GM12878 (cell line): ENCODE measurements at regions not wholly inside any gene's neighbourhood (a gene's known extent, or its start where the extent isn't known, plus 50 kb on each side); places are given as distances from the start of the nearest gene placed in this dataset.

Experiments
- FOXM1 ChIP-seq: IDR thresholded peaks from 2 replicates; pipeline ENCODE4 v1.6.1; 2012; ENCODE audit warnings: low read depth, mild to moderate bottlenecking, inconsistent platforms, low read length, moderate library complexity
- SUPT20H ChIP-seq: IDR thresholded peaks from 2 replicates; pipeline ENCODE4 v1.6.1; 2011; ENCODE audit warnings: low read depth, mild to moderate bottlenecking, low read length, moderate library complexity, borderline replicate concordance; ENCODE audit not compliant: control insufficient read depth
- TBL1XR1 ChIP-seq: IDR thresholded peaks from 2 replicates; pipeline ENCODE4 v1.6.1; 2012; ENCODE audit warnings: low read depth, low read length, improper control_type of control experiment
- TF ChIP-seq, protein P1 (sequence below): fragments of 450-650 bp; IDR thresholded peaks from 2 replicates; pipeline ENCODE4 v1.6.1; 2017; ENCODE audit warnings: mild to moderate bottlenecking, moderate library complexity
- TF ChIP-seq, protein P2 (sequence below): fragments of 450-650 bp; IDR thresholded peaks from 2 replicates; pipeline ENCODE4 v1.6.1; 2016; ENCODE audit warnings: mild to moderate bottlenecking, moderate library complexity, borderline replicate concordance

DNA sequence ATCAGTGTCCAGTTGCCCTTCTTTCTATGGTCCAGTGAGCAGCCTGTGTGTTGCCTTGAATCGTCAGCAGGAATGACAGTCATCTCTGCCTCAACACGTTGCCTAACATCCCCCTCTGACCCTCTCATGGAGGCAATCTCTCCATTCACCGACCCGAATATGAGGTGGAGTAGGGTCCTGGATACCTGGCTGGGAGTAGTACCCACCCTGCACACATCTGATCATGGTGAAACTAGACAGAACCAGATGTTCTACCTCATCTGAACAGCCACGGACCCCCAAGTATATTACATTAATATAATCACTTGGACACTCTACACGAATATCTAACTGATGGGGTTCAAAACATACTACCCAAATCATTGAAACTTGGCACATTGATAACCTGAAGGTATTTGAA, 77.0 kb upstream of the COL21A1 start (continued):
- TF ChIP-seq, protein P1, sequence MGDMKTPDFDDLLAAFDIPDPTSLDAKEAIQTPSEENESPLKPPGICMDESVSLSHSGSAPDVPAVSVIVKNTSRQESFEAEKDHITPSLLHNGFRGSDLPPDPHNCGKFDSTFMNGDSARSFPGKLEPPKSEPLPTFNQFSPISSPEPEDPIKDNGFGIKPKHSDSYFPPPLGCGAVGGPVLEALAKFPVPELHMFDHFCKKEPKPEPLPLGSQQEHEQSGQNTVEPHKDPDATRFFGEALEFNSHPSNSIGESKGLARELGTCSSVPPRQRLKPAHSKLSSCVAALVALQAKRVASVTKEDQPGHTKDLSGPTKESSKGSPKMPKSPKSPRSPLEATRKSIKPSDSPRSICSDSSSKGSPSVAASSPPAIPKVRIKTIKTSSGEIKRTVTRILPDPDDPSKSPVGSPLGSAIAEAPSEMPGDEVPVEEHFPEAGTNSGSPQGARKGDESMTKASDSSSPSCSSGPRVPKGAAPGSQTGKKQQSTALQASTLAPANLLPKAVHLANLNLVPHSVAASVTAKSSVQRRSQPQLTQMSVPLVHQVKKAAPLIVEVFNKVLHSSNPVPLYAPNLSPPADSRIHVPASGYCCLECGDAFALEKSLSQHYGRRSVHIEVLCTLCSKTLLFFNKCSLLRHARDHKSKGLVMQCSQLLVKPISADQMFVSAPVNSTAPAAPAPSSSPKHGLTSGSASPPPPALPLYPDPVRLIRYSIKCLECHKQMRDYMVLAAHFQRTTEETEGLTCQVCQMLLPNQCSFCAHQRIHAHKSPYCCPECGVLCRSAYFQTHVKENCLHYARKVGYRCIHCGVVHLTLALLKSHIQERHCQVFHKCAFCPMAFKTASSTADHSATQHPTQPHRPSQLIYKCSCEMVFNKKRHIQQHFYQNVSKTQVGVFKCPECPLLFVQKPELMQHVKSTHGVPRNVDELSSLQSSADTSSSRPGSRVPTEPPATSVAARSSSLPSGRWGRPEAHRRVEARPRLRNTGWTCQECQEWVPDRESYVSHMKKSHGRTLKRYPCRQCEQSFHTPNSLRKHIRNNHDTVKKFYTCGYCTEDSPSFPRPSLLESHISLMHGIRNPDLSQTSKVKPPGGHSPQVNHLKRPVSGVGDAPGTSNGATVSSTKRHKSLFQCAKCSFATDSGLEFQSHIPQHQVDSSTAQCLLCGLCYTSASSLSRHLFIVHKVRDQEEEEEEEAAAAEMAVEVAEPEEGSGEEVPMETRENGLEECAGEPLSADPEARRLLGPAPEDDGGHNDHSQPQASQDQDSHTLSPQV = no peak
- TF ChIP-seq SUPT20H (no peak), TBL1XR1 (no peak), FOXM1 (no peak)
- TF ChIP-seq, protein P2, sequence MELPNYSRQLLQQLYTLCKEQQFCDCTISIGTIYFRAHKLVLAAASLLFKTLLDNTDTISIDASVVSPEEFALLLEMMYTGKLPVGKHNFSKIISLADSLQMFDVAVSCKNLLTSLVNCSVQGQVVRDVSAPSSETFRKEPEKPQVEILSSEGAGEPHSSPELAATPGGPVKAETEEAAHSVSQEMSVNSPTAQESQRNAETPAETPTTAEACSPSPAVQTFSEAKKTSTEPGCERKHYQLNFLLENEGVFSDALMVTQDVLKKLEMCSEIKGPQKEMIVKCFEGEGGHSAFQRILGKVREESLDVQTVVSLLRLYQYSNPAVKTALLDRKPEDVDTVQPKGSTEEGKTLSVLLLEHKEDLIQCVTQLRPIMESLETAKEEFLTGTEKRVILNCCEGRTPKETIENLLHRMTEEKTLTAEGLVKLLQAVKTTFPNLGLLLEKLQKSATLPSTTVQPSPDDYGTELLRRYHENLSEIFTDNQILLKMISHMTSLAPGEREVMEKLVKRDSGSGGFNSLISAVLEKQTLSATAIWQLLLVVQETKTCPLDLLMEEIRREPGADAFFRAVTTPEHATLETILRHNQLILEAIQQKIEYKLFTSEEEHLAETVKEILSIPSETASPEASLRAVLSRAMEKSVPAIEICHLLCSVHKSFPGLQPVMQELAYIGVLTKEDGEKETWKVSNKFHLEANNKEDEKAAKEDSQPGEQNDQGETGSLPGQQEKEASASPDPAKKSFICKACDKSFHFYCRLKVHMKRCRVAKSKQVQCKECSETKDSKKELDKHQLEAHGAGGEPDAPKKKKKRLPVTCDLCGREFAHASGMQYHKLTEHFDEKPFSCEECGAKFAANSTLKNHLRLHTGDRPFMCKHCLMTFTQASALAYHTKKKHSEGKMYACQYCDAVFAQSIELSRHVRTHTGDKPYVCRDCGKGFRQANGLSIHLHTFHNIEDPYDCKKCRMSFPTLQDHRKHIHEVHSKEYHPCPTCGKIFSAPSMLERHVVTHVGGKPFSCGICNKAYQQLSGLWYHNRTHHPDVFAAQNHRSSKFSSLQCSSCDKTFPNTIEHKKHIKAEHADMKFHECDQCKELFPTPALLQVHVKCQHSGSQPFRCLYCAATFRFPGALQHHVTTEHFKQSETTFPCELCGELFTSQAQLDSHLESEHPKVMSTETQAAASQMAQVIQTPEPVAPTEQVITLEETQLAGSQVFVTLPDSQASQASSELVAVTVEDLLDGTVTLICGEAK = no peak
